Karpas-422 (cell line): ENCODE measurements at regions not wholly inside any gene's neighbourhood (a gene's known extent, or its start where the extent isn't known, plus 50 kb on each side); places are given as distances from the start of the nearest gene placed in this dataset.

Source experiments
- DNase-seq: peaks from one replicate; pipeline ENCODE4 v3.0.0-alpha.2; 2015
- H2AFZ ChIP-seq: fragments of 200-600 bp; sonication (generic); 2 replicates; pipeline ENCODE4 v1.6.1; 2014; ENCODE audit warnings: antibody characterized with exemption, low read length, mixed read lengths
- H3K27ac ChIP-seq: fragments of 200-600 bp; sonication (generic); 2 replicates; pipeline ENCODE4 v1.5.1; 2014; ENCODE audit warnings: mild to moderate bottlenecking, low read length, moderate library complexity
- H3K27me3 ChIP-seq: fragments of 200-600 bp; sonication (generic); 2 replicates; pipeline ENCODE4 v1.6.1; 2014; ENCODE audit warnings: low read length, mixed read lengths
- H3K36me3 ChIP-seq: fragments of 200-600 bp; sonication (generic); 2 replicates; pipeline ENCODE4 v1.6.1; 2014; ENCODE audit warnings: low read length, mixed read lengths; ENCODE audit not compliant: insufficient read depth
- H3K4me1 ChIP-seq: fragments of 200-600 bp; sonication (generic); 2 replicates; pipeline ENCODE4 v1.6.1; 2014; ENCODE audit warnings: mild to moderate bottlenecking, low read length, mixed read lengths
- H3K4me2 ChIP-seq: fragments of 200-600 bp; sonication (generic); 2 replicates; pipeline ENCODE4 v1.6.1; 2014; ENCODE audit warnings: low read length, low read depth, mild to moderate bottlenecking; ENCODE audit not compliant: poor library complexity, severe bottlenecking
- H3K4me3 ChIP-seq: fragments of 200-600 bp; sonication (generic); 2 replicates; pipeline ENCODE4 v1.5.1; 2014; ENCODE audit warnings: mild to moderate bottlenecking, antibody characterized with exemption, low read length, mixed read lengths
- H3K79me2 ChIP-seq: fragments of 200-600 bp; sonication (generic); 2 replicates; pipeline ENCODE4 v1.6.1; 2014; ENCODE audit warnings: mild to moderate bottlenecking, low read length, mixed read lengths
- H3K9ac ChIP-seq: fragments of 200-600 bp; sonication (generic); 2 replicates; pipeline ENCODE4 v1.6.0; 2014; ENCODE audit warnings: low read length
- H3K9me2 ChIP-seq: fragments of 200-600 bp; sonication (generic), shearing (Covaris generic); replicated peaks from 2 replicates; pipeline ENCODE4 v1.6.0; 2014; ENCODE audit warnings: mild to moderate bottlenecking, low read length, moderate library complexity; ENCODE audit not compliant: insufficient read depth
- H3K9me3 ChIP-seq: fragments of 300-700, 200-600 bp; sonication (generic); 2 replicates; pipeline ENCODE4 v1.6.1; 2014; ENCODE audit warnings: low read length, mixed read lengths
- H4K20me1 ChIP-seq: fragments of 200-600 bp; sonication (generic); 2 replicates; pipeline ENCODE4 v1.6.1; 2014; ENCODE audit warnings: mild to moderate bottlenecking, antibody characterized with exemption, low read length, low read depth; ENCODE audit not compliant: insufficient read depth

DNA sequence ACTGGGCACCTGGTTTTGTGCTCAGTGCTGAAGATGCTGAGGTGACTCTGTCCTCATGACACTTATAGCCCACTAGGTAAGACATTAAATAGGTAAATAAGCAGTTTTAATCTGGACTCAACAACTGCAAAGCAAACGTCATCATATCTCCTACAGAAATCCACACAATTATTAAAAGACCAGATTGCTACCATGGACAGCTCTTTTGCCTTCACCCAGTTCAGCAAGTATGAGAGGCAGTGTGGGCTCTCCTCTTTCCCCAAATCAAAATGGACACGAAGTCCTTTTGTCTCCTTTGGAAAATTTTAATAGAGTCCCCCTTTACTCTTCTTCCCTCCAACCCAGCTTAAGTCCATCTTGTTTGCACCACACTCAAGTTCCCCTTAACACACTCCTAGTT lies 171.1 kb downstream of the RPAP3 start:
- DNase-seq, result no peak
- Histone ChIP-seq H3K36me3 (no peaks in the 10 kb centered on the region), H4K20me1 (no peaks in the 10 kb centered on the region), H3K9ac (no peak overlapping the region), H3K4me2 (no peak overlapping the region), H3K27me3 (no peaks in the 10 kb centered on the region; the same call in 1 of the 2 replicates), H3K4me1 (no peaks in the 10 kb centered on the region), H3K9me3 (no peaks in the 10 kb centered on the region; the same call in none of the 2 replicates), H3K27ac (no peak overlapping the region), H2AFZ (no peak overlapping the region), H3K9me2 (no peaks in the 10 kb centered on the region), H3K79me2 (no peaks in the 10 kb centered on the region), H3K4me3 (no peak overlapping the region)

DNA sequence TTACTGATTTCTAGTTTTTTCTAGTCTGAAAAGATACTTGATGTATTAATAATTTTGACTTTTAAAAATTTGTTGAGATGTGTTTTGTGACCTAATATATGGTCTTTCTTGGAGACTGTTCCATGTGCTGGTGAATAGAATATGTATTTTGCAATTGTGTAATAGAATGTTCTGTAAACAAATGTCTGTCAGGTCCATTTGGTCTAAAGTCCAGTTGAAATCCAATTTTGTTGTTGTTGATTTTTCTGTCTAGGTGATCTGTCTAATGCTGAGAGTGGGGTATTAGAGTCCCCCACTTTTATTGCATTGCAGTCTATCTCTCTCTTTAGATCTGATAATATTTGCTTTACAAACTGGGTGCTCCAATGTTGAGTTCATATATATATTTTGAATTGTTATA lies 175.8 kb downstream of the RPAP3 start:
- H3K9ac ChIP-seq, result no peak overlapping the region
- no peak for DNase-seq
- no peaks in the 10 kb centered on the region for H3K9me2 ChIP-seq
- no peak overlapping the region for H3K4me2 ChIP-seq
- H2AFZ ChIP-seq, result no peak overlapping the region
- H3K36me3 ChIP-seq, result no peaks in the 10 kb centered on the region
- no peaks in the 10 kb centered on the region for H4K20me1 ChIP-seq
- H3K79me2 ChIP-seq, result no peaks in the 10 kb centered on the region
- H3K9me3 ChIP-seq, result peaks cover 3% of the 10 kb centered on the region
- no peak overlapping the region for H3K4me3 ChIP-seq
- H3K4me1 ChIP-seq, result no peaks in the 10 kb centered on the region
- H3K27ac ChIP-seq, result no peak overlapping the region
- H3K27me3 ChIP-seq, result no peaks in the 10 kb centered on the region; the same call in 1 of the 2 replicates

DNA sequence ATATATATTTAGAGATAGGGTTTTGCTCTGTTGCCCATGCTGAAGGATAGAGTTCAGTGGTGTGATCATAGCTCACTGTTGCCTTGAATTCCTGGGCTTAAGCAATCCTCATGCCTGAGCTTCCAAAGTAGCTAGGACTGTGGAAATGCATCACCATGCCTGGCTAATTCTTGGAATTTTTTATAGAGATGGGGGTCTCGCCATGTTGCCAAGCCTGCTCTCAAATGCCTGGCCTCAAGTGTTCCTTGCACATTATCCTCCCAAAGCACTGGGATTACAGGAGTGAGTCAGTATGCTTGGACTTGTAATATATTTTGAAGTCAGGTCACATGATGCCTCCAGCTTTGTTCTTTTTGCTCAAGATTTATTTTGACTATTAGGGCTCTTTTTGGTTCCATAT lies 178.0 kb downstream of the RPAP3 start:
- no peak overlapping the region for H3K27ac ChIP-seq
- no peaks in the 10 kb centered on the region for H3K79me2 ChIP-seq
- no peak overlapping the region for H3K4me3 ChIP-seq
- H3K36me3 ChIP-seq, result no peaks in the 10 kb centered on the region
- no peak overlapping the region for H2AFZ ChIP-seq
- DNase-seq, result no peak
- H3K9me3 ChIP-seq, result peaks cover 3% of the 10 kb centered on the region
- H3K9me2 ChIP-seq, result no peaks in the 10 kb centered on the region
- H4K20me1 ChIP-seq, result no peaks in the 10 kb centered on the region
- no peaks in the 10 kb centered on the region; the same call in 1 of the 2 replicates for H3K27me3 ChIP-seq
- H3K4me1 ChIP-seq, result no peaks in the 10 kb centered on the region
- H3K4me2 ChIP-seq, result no peak overlapping the region
- no peak overlapping the region for H3K9ac ChIP-seq

DNA sequence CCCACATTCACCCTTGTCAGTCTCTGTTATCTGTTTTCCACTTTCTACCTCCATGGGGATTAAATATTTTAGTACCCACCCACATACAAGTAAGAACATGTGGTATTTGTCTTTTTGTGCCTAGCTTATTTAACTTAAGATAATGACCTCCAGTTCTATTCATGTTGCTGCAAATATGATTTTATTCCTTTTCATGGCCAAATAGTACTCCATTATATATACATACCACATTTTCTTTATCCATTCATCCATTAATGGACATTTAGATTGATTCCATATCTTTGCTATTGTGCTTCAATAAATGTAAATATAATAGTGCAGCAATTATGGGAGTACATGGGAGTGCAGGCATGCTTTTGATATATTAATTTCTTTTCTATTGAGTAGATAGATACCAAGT lies 185.8 kb downstream of the RPAP3 start:
- Histone ChIP-seq H3K4me1 (no peaks in the 10 kb centered on the region), H3K9ac (no peak overlapping the region), H3K4me2 (no peak overlapping the region), H3K9me2 (no peaks in the 10 kb centered on the region), H4K20me1 (no peaks in the 10 kb centered on the region), H3K79me2 (no peaks in the 10 kb centered on the region), H3K9me3 (peaks cover 3% of the 10 kb centered on the region), H3K36me3 (no peaks in the 10 kb centered on the region), H3K27ac (no peak overlapping the region), H2AFZ (no peak overlapping the region), H3K27me3 (no peaks in the 10 kb centered on the region), H3K4me3 (no peak overlapping the region)
- DNase-seq, result no peak

DNA sequence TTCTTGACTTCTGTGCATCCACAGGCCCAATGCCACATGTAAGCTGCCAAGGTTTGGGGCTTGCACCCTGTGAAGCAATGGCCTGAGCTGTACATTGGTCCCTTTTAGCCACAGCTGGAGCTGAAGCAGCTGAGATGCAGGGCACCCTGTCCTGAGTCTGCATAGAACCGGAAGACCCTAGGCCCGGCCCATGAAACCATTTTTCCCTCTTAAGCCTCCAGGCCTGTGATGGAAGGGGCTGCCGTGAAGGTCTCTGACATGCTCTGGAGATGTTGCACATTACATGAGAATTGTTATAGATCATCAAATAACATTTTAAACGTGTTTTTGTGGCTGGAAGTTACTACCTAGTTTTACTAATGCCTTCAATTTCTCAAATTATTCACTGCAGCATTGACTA lies 188.7 kb downstream of the RPAP3 start:
- peaks cover 6% of the 10 kb centered on the region for H3K9me3 ChIP-seq
- no peak overlapping the region for H3K9ac ChIP-seq
- no peaks in the 10 kb centered on the region for H3K79me2 ChIP-seq
- H4K20me1 ChIP-seq, result no peaks in the 10 kb centered on the region
- H3K27ac ChIP-seq, result no peak overlapping the region
- no peak overlapping the region for H3K4me3 ChIP-seq
- no peak overlapping the region for H3K4me2 ChIP-seq
- no peaks in the 10 kb centered on the region for H3K4me1 ChIP-seq
- no peaks in the 10 kb centered on the region for H3K36me3 ChIP-seq
- H2AFZ ChIP-seq, result no peak overlapping the region
- no peaks in the 10 kb centered on the region for H3K9me2 ChIP-seq
- DNase-seq, result no peak
- H3K27me3 ChIP-seq, result no peaks in the 10 kb centered on the region

DNA sequence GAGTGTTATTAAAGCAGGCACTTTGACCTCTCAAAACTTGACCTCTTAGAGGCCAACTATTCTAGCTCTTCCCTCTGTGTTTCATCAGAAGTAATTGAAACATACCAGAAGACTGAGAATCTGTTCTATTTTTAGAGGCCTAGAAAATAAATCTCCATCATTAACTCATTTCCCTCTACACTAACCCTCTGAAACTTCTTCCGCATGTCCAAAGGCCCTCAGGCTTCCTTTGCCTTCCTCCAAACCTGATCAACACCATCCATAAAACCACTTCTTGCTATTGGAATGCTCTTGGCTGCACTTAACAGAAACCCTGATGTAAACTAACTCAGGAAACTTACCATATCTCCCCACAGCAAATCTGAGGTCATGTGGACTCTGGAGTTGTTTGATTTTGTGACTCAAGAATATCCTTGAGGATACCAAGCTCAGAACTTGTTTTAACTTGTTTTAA lies 196.4 kb downstream of the RPAP3 start:
- no peak for DNase-seq

DNA sequence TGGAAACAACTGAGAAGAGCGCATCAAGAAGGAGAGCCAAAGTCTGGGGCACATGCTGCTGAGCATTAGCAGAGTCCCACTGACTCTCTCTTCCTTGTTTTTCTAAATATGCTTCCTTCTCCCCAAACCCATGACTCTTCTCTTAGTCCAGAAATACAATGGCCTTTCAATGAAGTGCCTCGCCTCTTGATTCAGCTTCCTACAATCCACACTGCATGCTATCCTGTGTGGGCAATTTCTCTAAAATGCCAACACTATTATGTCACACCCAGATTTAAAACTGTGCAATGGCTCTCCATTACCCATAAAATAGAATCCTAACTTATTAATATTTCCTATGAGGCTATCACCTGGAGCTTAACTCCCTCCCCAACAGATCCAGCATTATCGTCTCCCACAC lies 198.6 kb downstream of the RPAP3 start:
- Histone ChIP-seq H3K36me3 (no peaks in the 10 kb centered on the region), H3K4me3 (no peak overlapping the region), H3K9me3 (no peaks in the 10 kb centered on the region), H3K9ac (no peak overlapping the region), H3K9me2 (no peaks in the 10 kb centered on the region), H3K27ac (no peak overlapping the region), H3K4me1 (no peaks in the 10 kb centered on the region), H4K20me1 (no peaks in the 10 kb centered on the region), H2AFZ (no peak overlapping the region), H3K79me2 (no peaks in the 10 kb centered on the region), H3K27me3 (no peaks in the 10 kb centered on the region), H3K4me2 (no peak overlapping the region)
- DNase-seq, result no peak

More for the DNA sequence above, 196.4 kb downstream of the RPAP3 start:
- Histone ChIP-seq H3K27me3 (no peaks in the 10 kb centered on the region), H3K27ac (no peak overlapping the region), H3K9ac (no peak overlapping the region), H3K4me2 (no peak overlapping the region), H3K9me3 (no peaks in the 10 kb centered on the region), H3K4me1 (no peaks in the 10 kb centered on the region), H3K9me2 (no peaks in the 10 kb centered on the region), H3K4me3 (no peak overlapping the region), H4K20me1 (no peaks in the 10 kb centered on the region), H3K79me2 (no peaks in the 10 kb centered on the region), H3K36me3 (no peaks in the 10 kb centered on the region), H2AFZ (no peak overlapping the region)

DNA sequence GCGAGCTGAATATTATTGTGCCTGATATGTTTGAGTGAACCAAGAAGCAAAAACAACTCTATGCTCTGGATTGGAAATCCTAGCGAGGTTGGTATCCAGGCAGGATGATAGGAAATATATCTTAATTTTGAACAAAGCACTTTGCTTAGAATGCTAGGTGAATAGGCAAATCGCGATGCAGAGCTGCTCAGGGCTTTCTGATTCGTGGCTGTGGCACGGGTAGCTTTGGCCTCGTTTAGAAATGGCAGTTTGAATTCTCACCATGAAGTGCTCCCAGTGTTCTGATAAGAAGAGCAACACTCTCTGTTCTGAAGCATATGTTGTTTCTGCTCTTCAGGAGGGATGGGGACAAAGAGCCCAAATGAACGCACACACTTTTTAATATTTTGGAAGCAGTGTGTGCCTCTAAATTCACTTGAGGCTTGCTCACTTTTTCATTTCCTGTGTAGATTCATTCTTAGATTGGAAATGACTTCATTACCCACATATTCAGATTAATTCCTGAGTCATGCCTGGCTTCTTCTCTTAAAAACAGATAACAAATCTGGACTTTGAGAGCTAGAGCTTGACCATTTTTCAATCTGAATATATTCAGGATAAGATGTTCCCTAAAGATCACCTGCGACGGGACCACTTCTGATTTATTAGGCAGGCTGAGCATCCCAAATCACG lies 200.9 kb downstream of the RPAP3 start:
- Histone ChIP-seq H3K36me3 (no peaks in the 10 kb centered on the region), H3K9me2 (no peaks in the 10 kb centered on the region), H2AFZ (no peak overlapping the region), H3K27ac (no peak overlapping the region), H4K20me1 (no peaks in the 10 kb centered on the region), H3K9ac (no peak overlapping the region), H3K9me3 (no peaks in the 10 kb centered on the region), H3K4me2 (no peak overlapping the region), H3K4me3 (no peak overlapping the region), H3K27me3 (no peaks in the 10 kb centered on the region), H3K79me2 (no peaks in the 10 kb centered on the region), H3K4me1 (no peaks in the 10 kb centered on the region)
- no peak for DNase-seq
